GM18867 (cell line): ENCODE measurements at regions not wholly inside any gene's neighbourhood (a gene's known extent, or its start where the extent isn't known, plus 50 kb on each side); places are given as distances from the start of the nearest gene placed in this dataset.
"Not testable (repeated sequence)": the region's sequence is repeated elsewhere in the genome, so short reads cannot be mapped to it uniquely, and the experiment has no call there.

Experiments used
- ATAC-seq: cut with Tn5 transposase; IDR thresholded peaks from one replicate; pipeline ENCODE4 v1.9.1; 2021; ENCODE audit warnings: mild to moderate bottlenecking, moderate library complexity; ENCODE audit not compliant: unreplicated experiment

GRCh38 chr3:3902161-3902560 lies 102.9 kb downstream of the LRRN1 start:
- ATAC-seq = no peak

GRCh38 chr3:3906171-3906570 lies 106.9 kb downstream of the LRRN1 start:
- no peak for ATAC-seq

GRCh38 chr3:3907023-3907422 lies 107.8 kb downstream of the LRRN1 start:
- ATAC-seq = no peak

- no peak for ATAC-seq
Observed at GRCh38 chr3:3918763-3919162, 119.5 kb downstream of the LRRN1 start.

GRCh38 chr3:3919316-3919715 lies 120.1 kb downstream of the LRRN1 start:
- no peak for ATAC-seq

GRCh38 chr3:3923619-3924018 lies 124.4 kb downstream of the LRRN1 start:
- no peak for ATAC-seq

- no peak for ATAC-seq
Observed at GRCh38 chr3:3927198-3927597, 128.0 kb downstream of the LRRN1 start.

- no peak for ATAC-seq
Observed at GRCh38 chr3:3927965-3928364, 128.7 kb downstream of the LRRN1 start.

GRCh38 chr3:3941380-3941779 lies 142.1 kb downstream of the LRRN1 start:
- not testable (repeated sequence) for ATAC-seq

- no peak for ATAC-seq
Observed at GRCh38 chr3:3951071-3951470, 151.8 kb downstream of the LRRN1 start.

- no peak for ATAC-seq
Observed at GRCh38 chr3:3951501-3951900, 152.3 kb downstream of the LRRN1 start.

- ATAC-seq = not testable (repeated sequence)
Observed at GRCh38 chr3:3962867-3963266, 163.6 kb downstream of the LRRN1 start.

- no peak for ATAC-seq
Observed at GRCh38 chr3:3984053-3984452, 184.8 kb downstream of the LRRN1 start.

GRCh38 chr3:3991598-3991997 lies 192.4 kb downstream of the LRRN1 start:
- no peak for ATAC-seq

GRCh38 chr3:3992312-3992874 lies 193.2 kb downstream of the LRRN1 start:
- ATAC-seq = no peak

GRCh38 chr3:3998140-3998922 lies 199.1 kb downstream of the LRRN1 start:
- ATAC-seq = peak; percentile 92

GRCh38 chr3:3999340-3999739 lies 200.1 kb downstream of the LRRN1 start:
- ATAC-seq = not testable (repeated sequence)

GRCh38 chr3:4001976-4002375 lies 202.7 kb downstream of the LRRN1 start:
- ATAC-seq = no peak

GRCh38 chr3:4006288-4006687 lies 207.1 kb downstream of the LRRN1 start:
- ATAC-seq = no peak

GRCh38 chr3:4008205-4008604 lies 209.0 kb downstream of the LRRN1 start:
- ATAC-seq = no peak

- ATAC-seq = no peak
Observed at GRCh38 chr3:4011166-4011565, 211.9 kb downstream of the LRRN1 start.

GRCh38 chr3:4015426-4015825 lies 216.2 kb downstream of the LRRN1 start:
- no peak for ATAC-seq

GRCh38 chr3:4019501-4019900 lies 220.3 kb downstream of the LRRN1 start:
- ATAC-seq = no peak
